Body of pancreas (tissue), 4 donors: ENCODE measurements at regions not wholly inside any gene's neighbourhood (a gene's known extent, or its start where the extent isn't known, plus 50 kb on each side); places are given as distances from the start of the nearest gene placed in this dataset.

ENCODE experiments used
- ATAC-seq: fragments of 150-250 bp; one replicate; pipeline ENCODE4 v1.9.1; 2016
- DNase-seq, 4 donors: peaks; one replicate each; pipeline ENCODE4 v3.0.0-alpha.2; 2019
- H3K27ac ChIP-seq, 4 donors: fragments of 200-600 bp; sonication (generic); 1 replicate in 3 of 4; 2 replicates in 1 of 4; pipeline versions ENCODE4 v1.5.1 to v1.6.1; 2016 to 2019; ENCODE audit warnings: mild to moderate bottlenecking in 1 of 4, mixed read lengths in 1 of 4, moderate library complexity in 1 of 4
- H3K27me3 ChIP-seq, 2 donors: fragments of 200-600 bp; sonication (generic); one replicate each; pipeline ENCODE4 v1.6.0; 2016; ENCODE audit warnings: mild to moderate bottlenecking in 1 of 2
- H3K36me3 ChIP-seq, 2 donors: fragments of 200-600 bp; sonication (generic); replicated peaks in 1 of 2; 2 replicates each; pipeline ENCODE4 v1.5.1; 2016; ENCODE audit warnings: low read depth in 2 of 2; ENCODE audit not compliant: insufficient read depth in 1 of 2
- H3K4me1 ChIP-seq: fragments of 200-600 bp; sonication (generic); one replicate; pipeline ENCODE4 v1.6.0; 2016
- H3K4me3 ChIP-seq, 2 donors: fragments of 200-600 bp; sonication (generic); 1 replicate in 1 of 2; 2 replicates in 1 of 2; pipeline ENCODE4 v1.5.1; 2016 to 2019
- H3K9me3 ChIP-seq, 3 donors: fragments of 200-600 bp; sonication (generic); 1 replicate in 2 of 3; 2 replicates in 1 of 3; pipeline ENCODE4 v1.5.1; 2016
- POLR2A ChIP-seq, 3 donors: fragments of 450-650 bp; IDR thresholded peaks; one replicate each; pipeline ENCODE4 v1.6.1; 2016; ENCODE audit warnings: antibody characterized with exemption in 3 of 3, mild to moderate bottlenecking in 2 of 3
- WGBS, 2 donors: methylation state at CpG; one replicate each; pipeline ENCODE4 v1.1.5; 2017; 5-methylcytosine and 5-hydroxymethylcytosine counted together
- intact Hi-C: fragments of 100-400 bp; cut with DNase I; formaldehyde crosslinking; loops from one replicate; pipeline ENCODE4 v1.15.1; 2023
- TF ChIP-seq, protein P1 (sequence below), 7 experiments: fragments of 450-650 bp in 4 of 7; fragments of 200-600 bp in 3 of 7; sonication (generic) in 3 of 7; IDR thresholded peaks; one replicate each; pipeline ENCODE4 v1.5.1; 2016 to 2019; ENCODE audit warnings: antibody characterized with exemption in 7 of 7

DNA sequence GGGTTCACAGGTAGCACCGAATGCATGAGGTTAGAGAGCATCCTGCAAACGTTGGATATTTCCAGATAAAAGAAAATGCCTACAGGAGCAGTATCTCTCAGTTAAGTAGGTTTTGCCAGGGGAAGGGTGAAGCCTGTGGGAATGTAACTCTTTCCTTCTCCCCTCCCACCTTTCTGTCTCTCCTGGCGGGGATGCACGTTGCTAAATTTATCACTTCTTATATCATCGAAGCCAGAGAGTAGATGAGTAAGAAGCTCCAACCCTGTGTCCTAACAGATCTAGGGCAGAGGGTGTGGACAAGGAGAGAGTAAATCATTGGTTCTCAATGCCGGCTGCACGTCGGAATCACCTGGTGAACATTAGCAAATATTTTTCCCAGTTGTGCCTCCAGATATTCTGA is 457.5 kb downstream of the ENC1 start:
- H3K27ac ChIP-seq, result no peak overlapping the region
- intact Hi-C loops, result no loop called here
- H3K4me3 ChIP-seq, result no peak overlapping the region
- H3K4me1 ChIP-seq, result no peaks in the 10 kb centered on the region
- H3K36me3 ChIP-seq, result no peaks in the 10 kb centered on the region
- WGBS, 2 donors, result 75 to 81% methylated on average over 8 of the region's 8 CpGs
- DNase-seq, result no peak
- TF ChIP-seq POLR2A (IDR thresholded peaks at IDR 0.05), result no peak
- TF ChIP-seq, protein P1, sequence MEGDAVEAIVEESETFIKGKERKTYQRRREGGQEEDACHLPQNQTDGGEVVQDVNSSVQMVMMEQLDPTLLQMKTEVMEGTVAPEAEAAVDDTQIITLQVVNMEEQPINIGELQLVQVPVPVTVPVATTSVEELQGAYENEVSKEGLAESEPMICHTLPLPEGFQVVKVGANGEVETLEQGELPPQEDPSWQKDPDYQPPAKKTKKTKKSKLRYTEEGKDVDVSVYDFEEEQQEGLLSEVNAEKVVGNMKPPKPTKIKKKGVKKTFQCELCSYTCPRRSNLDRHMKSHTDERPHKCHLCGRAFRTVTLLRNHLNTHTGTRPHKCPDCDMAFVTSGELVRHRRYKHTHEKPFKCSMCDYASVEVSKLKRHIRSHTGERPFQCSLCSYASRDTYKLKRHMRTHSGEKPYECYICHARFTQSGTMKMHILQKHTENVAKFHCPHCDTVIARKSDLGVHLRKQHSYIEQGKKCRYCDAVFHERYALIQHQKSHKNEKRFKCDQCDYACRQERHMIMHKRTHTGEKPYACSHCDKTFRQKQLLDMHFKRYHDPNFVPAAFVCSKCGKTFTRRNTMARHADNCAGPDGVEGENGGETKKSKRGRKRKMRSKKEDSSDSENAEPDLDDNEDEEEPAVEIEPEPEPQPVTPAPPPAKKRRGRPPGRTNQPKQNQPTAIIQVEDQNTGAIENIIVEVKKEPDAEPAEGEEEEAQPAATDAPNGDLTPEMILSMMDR (IDR thresholded peaks at IDR 0.05), result no peak
- no peaks in the 10 kb centered on the region for H3K27me3 ChIP-seq
- ATAC-seq, result no peak
- no peaks in the 10 kb centered on the region for H3K9me3 ChIP-seq

DNA sequence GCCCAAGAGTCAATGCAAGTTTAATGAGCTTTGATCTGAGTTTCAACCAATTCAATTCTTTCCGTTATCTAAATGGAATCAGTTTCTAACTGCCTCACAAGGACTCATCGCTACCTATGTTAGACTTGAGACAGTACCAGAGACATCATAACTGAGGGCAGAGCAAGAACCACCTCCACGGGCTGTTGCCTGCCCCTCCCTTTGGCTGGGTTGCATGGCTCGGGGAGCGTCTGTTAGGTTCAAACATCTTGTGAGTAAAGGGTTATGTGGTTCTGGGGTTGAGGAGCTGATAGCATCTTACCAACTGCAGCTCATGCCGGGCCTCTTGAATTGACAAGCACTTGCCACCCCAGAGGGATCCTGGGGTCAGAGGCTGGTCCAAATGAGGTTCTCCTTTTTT is 457.9 kb downstream of the ENC1 start:
- Histone ChIP-seq H3K27ac (no peak overlapping the region), H3K36me3 (no peaks in the 10 kb centered on the region), H3K4me1 (no peaks in the 10 kb centered on the region), H3K4me3 (no peak overlapping the region), H3K27me3 (no peaks in the 10 kb centered on the region), H3K9me3 (no peaks in the 10 kb centered on the region)
- TF ChIP-seq POLR2A (IDR thresholded peaks at IDR 0.05), result no peak
- TF ChIP-seq, protein P1 (IDR thresholded peaks at IDR 0.05), result no peak
- ATAC-seq (no peak), DNase-seq (no peak)
- 71 to 73% methylated on average over 5 to 6 of the region's 6 CpGs for WGBS, 2 donors
- intact Hi-C loops, result no loop called here

DNA sequence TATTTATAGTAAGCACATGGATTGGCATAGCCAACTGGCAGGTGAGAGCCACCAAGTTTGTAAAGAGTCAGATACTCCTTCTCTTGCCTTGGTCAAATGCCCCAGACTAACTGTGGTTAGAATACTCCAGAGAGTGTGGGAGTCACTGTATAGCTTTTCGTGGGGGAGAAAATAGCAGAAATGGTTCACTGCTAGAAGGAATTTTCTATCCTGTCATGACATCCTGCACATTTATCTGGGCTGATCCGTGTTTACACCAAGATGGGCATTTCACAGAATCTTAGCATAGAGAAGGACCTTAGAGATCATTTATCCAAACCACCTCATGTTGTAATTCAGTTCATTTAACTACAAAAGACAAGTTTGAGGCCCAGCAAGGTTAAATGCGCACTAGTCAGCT is 460.8 kb downstream of the ENC1 start:
- no peak for TF ChIP-seq POLR2A (IDR thresholded peaks at IDR 0.05)
- TF ChIP-seq, protein P1 (IDR thresholded peaks at IDR 0.05), result no peak

DNA sequence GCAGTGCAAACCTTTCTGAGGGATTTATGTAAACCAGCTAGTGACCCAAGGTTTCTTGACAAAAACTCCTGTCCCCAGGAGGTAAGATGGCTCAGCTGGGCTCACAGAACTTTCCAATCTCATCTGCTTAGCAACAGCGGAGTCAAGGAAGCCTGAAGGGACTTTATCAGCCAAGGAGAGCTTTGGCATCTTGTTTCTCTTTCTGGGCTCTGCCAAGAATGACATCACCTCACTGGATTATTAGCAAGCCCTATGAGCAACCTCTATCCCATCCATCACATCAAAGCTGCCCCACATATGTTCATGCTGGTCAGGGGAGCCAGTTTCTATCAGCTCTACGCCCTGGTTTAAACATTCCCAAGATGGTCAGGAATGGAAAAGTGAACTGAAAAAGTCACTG is 461.3 kb downstream of the ENC1 start:
- H3K36me3 ChIP-seq, result no peaks in the 10 kb centered on the region
- H3K27ac ChIP-seq, result no peak overlapping the region
- WGBS, 2 donors, result 65 to 71% methylated on average over 2 of the region's 2 CpGs
- ATAC-seq, result peak; percentile 60
- no peaks in the 10 kb centered on the region for H3K27me3 ChIP-seq
- no peak overlapping the region for H3K4me3 ChIP-seq
- TF ChIP-seq, protein P1 (IDR thresholded peaks at IDR 0.05), result no peak
- TF ChIP-seq POLR2A (IDR thresholded peaks at IDR 0.05), result no peak
- H3K4me1 ChIP-seq, result no peaks in the 10 kb centered on the region
- intact Hi-C loops, result no loop called here
- DNase-seq, result peak in 1 of 4 donors; percentile 12
- H3K9me3 ChIP-seq, result no peaks in the 10 kb centered on the region

More for the DNA sequence above, 460.8 kb downstream of the ENC1 start:
- Histone ChIP-seq H3K27me3 (no peaks in the 10 kb centered on the region), H3K36me3 (no peaks in the 10 kb centered on the region), H3K9me3 (no peaks in the 10 kb centered on the region), H3K4me1 (no peaks in the 10 kb centered on the region), H3K4me3 (no peak overlapping the region), H3K27ac (no peak overlapping the region)
- DNase-seq (no peak), ATAC-seq (no peak)
- intact Hi-C loops, result no loop called here
- WGBS, 2 donors, result 90 to 96% methylated on average over 3 of the region's 3 CpGs

DNA sequence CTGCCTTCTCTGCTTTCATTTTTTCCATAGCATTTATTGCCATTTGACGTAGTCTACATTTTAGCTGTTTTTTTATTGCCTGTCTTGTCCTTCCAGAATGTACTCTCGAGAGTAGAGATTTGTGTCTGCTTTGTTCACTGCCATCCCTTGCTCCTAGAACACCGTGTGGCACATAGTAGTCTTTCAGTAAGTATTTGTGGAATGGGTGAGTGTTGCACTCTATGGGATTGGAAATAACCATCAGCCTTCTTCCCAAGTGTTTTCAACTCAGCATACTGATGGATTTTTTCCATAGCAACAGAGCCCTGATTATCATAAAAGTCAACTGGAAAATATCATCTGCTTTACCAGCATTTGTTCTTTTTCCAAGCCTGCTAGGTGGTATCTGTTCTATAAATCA is 462.6 kb downstream of the ENC1 start:
- H3K4me1 ChIP-seq, result no peaks in the 10 kb centered on the region
- DNase-seq, result no peak
- intact Hi-C loops, result no loop called here
- H3K27me3 ChIP-seq, result no peaks in the 10 kb centered on the region
- no peaks in the 10 kb centered on the region for H3K9me3 ChIP-seq
- WGBS, 2 donors, result 87 to 93% methylated on average over 3 of the region's 3 CpGs
- H3K4me3 ChIP-seq, result no peak overlapping the region
- no peak overlapping the region for H3K27ac ChIP-seq
- H3K36me3 ChIP-seq, result no peaks in the 10 kb centered on the region
- no peak for ATAC-seq
- TF ChIP-seq, protein P1 (IDR thresholded peaks at IDR 0.05), result no peak
- no peak for TF ChIP-seq POLR2A (IDR thresholded peaks at IDR 0.05)
